ENCODE measurements at regions not wholly inside any gene's neighbourhood (a gene's known extent, or its start where the extent isn't known, plus 50 kb on each side); places are given as distances from the start of the nearest gene placed in this dataset.

- no peak for TF ChIP-seq ZNF274 (IDR thresholded peaks at IDR 0.05; ENCODE audit: low read depth, low read length)
- TF ChIP-seq YY1 (IDR thresholded peaks at IDR 0.05; ENCODE audit: insufficient read depth, insufficient read length): no peak
Observed at GRCh38 chr9:20001058-20001457, 212.2 kb upstream of the SLC24A2 start.
